CD4-positive, alpha-beta T cell (primary cell): ENCODE measurements at regions not wholly inside any gene's neighbourhood (a gene's known extent, or its start where the extent isn't known, plus 50 kb on each side); places are given as distances from the start of the nearest gene placed in this dataset.

ENCODE experiments used
- ATAC-seq: fragments of 200-7000 bp; cut with Tn5 transposase; one replicate; pipeline ENCODE4 v1.10.0; 2022; ENCODE audit warnings: mild to moderate bottlenecking; ENCODE audit not compliant: poor library complexity
- CTCF ChIA-PET: fragments of 350-600 bp; sonication (Branson Sonifier 250); formaldehyde crosslinking; loops from one replicate; lab custom pipeline; 2021; ENCODE audit warnings: antibody characterized with exemption, inconsistent platforms; lab: Charles Lee
- POLR2A ChIA-PET: fragments of 350-600 bp; sonication (Branson Sonifier 250); formaldehyde crosslinking; loops from one replicate; lab custom pipeline; 2021; ENCODE audit warnings: antibody characterized with exemption, inconsistent platforms; lab: Charles Lee
- DNase-seq, 14 experiments: peaks; one replicate each; pipeline ENCODE4 v3.0.0-alpha.2; 2013 to 2020; ENCODE audit warnings: mixed read lengths in 2 of 14
- H3K27ac ChIP-seq, 2 donors: one replicate each; pipeline versions ENCODE4 v1.5.1 to v1.7.0; 2013; ENCODE audit warnings: low read length in 2 of 2, low read depth in 1 of 2, mild to moderate bottlenecking in 1 of 2
- H3K27me3 ChIP-seq, 2 experiments: 1 replicate in 1 of 2; 2 replicates in 1 of 2; pipeline versions ENCODE4 v1.6.1 to v1.7.0; 2013; ENCODE audit warnings: low read length in 2 of 2, control low read depth in 1 of 2, mild to moderate bottlenecking in 1 of 2, moderate library complexity in 1 of 2; ENCODE audit not compliant: insufficient read depth in 2 of 2, control insufficient read depth in 1 of 2
- H3K36me3 ChIP-seq: one replicate; pipeline ENCODE4 v1.6.1; 2013; ENCODE audit warnings: low read length, control low read depth; ENCODE audit not compliant: insufficient read depth
- H3K4me1 ChIP-seq: one replicate; pipeline ENCODE4 v1.6.1; 2013; ENCODE audit warnings: low read length, control low read depth; ENCODE audit not compliant: insufficient read depth
- H3K4me3 ChIP-seq: one replicate; pipeline ENCODE4 v1.5.1; 2013; ENCODE audit warnings: mild to moderate bottlenecking, low read length, moderate library complexity
- H3K9me3 ChIP-seq, 2 experiments: 1 replicate in 1 of 2; 2 replicates in 1 of 2; pipeline versions ENCODE4 v1.6.1 to v1.7.0; 2013; ENCODE audit warnings: low read length in 2 of 2, mild to moderate bottlenecking in 2 of 2, control low read depth in 1 of 2, moderate library complexity in 1 of 2; ENCODE audit not compliant: control insufficient read depth in 1 of 2, insufficient read depth in 1 of 2
- H3K27ac Mint-ChIP-seq: one replicate; pipeline ENCODE4 v1.8.0; 2020; ENCODE audit warnings: mixed read lengths
- H3K27me3 Mint-ChIP-seq: one replicate; pipeline ENCODE4 v1.8.0; 2021; ENCODE audit warnings: mixed read lengths
- H3K36me3 Mint-ChIP-seq: one replicate; pipeline ENCODE4 v1.8.0; 2021; ENCODE audit warnings: low read depth, mixed read lengths
- H3K4me1 Mint-ChIP-seq: one replicate; pipeline ENCODE4 v1.8.0; 2021; ENCODE audit warnings: low read depth, mixed read lengths
- H3K4me3 Mint-ChIP-seq: one replicate; pipeline ENCODE4 v1.8.0; 2020; ENCODE audit warnings: mild to moderate bottlenecking, mixed read lengths
- H3K9me3 Mint-ChIP-seq: one replicate; pipeline ENCODE4 v1.8.0; 2020; ENCODE audit warnings: mixed read lengths
- CTCF ChIP-seq: fragments of 200-600 bp; IDR thresholded peaks from one replicate; pipeline ENCODE4 v1.8.0; 2022; ENCODE audit warnings: antibody characterized with exemption, mild to moderate bottlenecking
- intact Hi-C, 2 experiments: fragments of 100-400 bp; cut with DNase I in 1 of 2; cut with micrococcal nuclease in 1 of 2; formaldehyde crosslinking; loops; one replicate each; pipeline versions ENCODE4 v1.15.1 to v1.9.0; 2023 to 2025; cut with DNase I, micrococcal nuclease

- DNase-seq: no peak
- no peaks in the 10 kb centered on the region for H3K4me1 ChIP-seq
- Mint-ChIP-seq H3K27ac (no peak overlapping the region), H3K4me3 (no peak overlapping the region), H3K9me3 (no peaks in the 10 kb centered on the region), H3K27me3 (no peaks in the 10 kb centered on the region), H3K36me3 (no peaks in the 10 kb centered on the region), H3K4me1 (no peaks in the 10 kb centered on the region)
- no peaks in the 10 kb centered on the region for H3K27me3 ChIP-seq
- ChIA-PET CTCF (no interaction called here), POLR2A (interaction anchor here (0.6 kb wide), 1 partner anchor 27 kb away, joined by 4 read pairs; no protein-coding TSS in a partner anchor)
- no peaks in the 10 kb centered on the region for H3K36me3 ChIP-seq
- no peak for TF ChIP-seq CTCF
- H3K27ac ChIP-seq: no peak overlapping the region
- ATAC-seq: no peak
- intact Hi-C loops: no loop called here
- no peaks in the 10 kb centered on the region for H3K9me3 ChIP-seq
- no peak overlapping the region for H3K4me3 ChIP-seq
Observed at GRCh38 chr7:115831371-115831770, 199.2 kb downstream of the TFEC start.

- H3K36me3 ChIP-seq: no peaks in the 10 kb centered on the region
- no peaks in the 10 kb centered on the region for H3K9me3 ChIP-seq
- no peak overlapping the region for H3K4me3 Mint-ChIP-seq
- no peaks in the 10 kb centered on the region for H3K4me1 ChIP-seq
- no peak overlapping the region for H3K27ac Mint-ChIP-seq
- ChIA-PET CTCF (no interaction called here), POLR2A (no interaction called here)
- H3K9me3 Mint-ChIP-seq: no peaks in the 10 kb centered on the region
- no peak for TF ChIP-seq CTCF
- no peaks in the 10 kb centered on the region for H3K4me1 Mint-ChIP-seq
- intact Hi-C loops: no loop called here
- H3K27me3 Mint-ChIP-seq: no peaks in the 10 kb centered on the region
- no peaks in the 10 kb centered on the region for H3K27me3 ChIP-seq
- H3K4me3 ChIP-seq: no peak overlapping the region
- no peaks in the 10 kb centered on the region for H3K36me3 Mint-ChIP-seq
- ATAC-seq: no peak
- DNase-seq: no peak
- H3K27ac ChIP-seq: no peak overlapping the region
Observed at GRCh38 chr7:115827305-115828045, 203.1 kb downstream of the TFEC start.

GRCh38 chr7:115825456-115826115 is 205.0 kb downstream of the TFEC start:
- Histone ChIP-seq H3K27ac (no peak overlapping the region), H3K27me3 (no peaks in the 10 kb centered on the region), H3K4me3 (no peak overlapping the region), H3K9me3 (no peaks in the 10 kb centered on the region), H3K4me1 (no peaks in the 10 kb centered on the region), H3K36me3 (no peaks in the 10 kb centered on the region)
- intact Hi-C loops: no loop called here
- Mint-ChIP-seq H3K27ac (no peak overlapping the region), H3K9me3 (no peaks in the 10 kb centered on the region), H3K4me3 (no peak overlapping the region), H3K4me1 (no peaks in the 10 kb centered on the region), H3K36me3 (no peaks in the 10 kb centered on the region), H3K27me3 (no peaks in the 10 kb centered on the region)
- no peak for TF ChIP-seq CTCF
- ChIA-PET POLR2A (no interaction called here), CTCF (no interaction called here)
- DNase-seq (no peak), ATAC-seq (no peak)
